Vagina (tissue), 2 donors: ENCODE measurements at regions not wholly inside any gene's neighbourhood (a gene's known extent, or its start where the extent isn't known, plus 50 kb on each side); places are given as distances from the start of the nearest gene placed in this dataset.

Source experiments
- CTCF ChIP-seq, 3 experiments: fragments of 450-650 bp in 2 of 3; fragments of 200-600 bp in 1 of 3; sonication (generic) in 1 of 3; IDR thresholded peaks; one replicate each; pipeline ENCODE4 v1.5.1; 2017 to 2019; ENCODE audit warnings: antibody characterized with exemption in 3 of 3, mild to moderate bottlenecking in 2 of 3, moderate library complexity in 2 of 3
- POLR2A ChIP-seq, 2 donors: fragments of 450-650 bp; IDR thresholded peaks; one replicate each; pipeline ENCODE4 v1.6.1; 2017; ENCODE audit warnings: antibody characterized with exemption in 2 of 2, mild to moderate bottlenecking in 2 of 2, moderate library complexity in 2 of 2

- no peak for TF ChIP-seq CTCF (IDR thresholded peaks at IDR 0.05)
- no peak for TF ChIP-seq POLR2A (IDR thresholded peaks at IDR 0.05)
Observed at GRCh38 chr7:68207676-68208075, 1211.0 kb downstream of the TYW1 start.
